Activated CD8-positive, alpha-beta T cell treated with anti-CD3 and anti-CD28 coated beads, Interleukin-2, amount 10 ng/mL, durations not matched to agents 7 days and 5 days (primary cell): ENCODE measurements at regions not wholly inside any gene's neighbourhood (a gene's known extent, or its start where the extent isn't known, plus 50 kb on each side); places are given as distances from the start of the nearest gene placed in this dataset. TPM values are rescaled to one million over a fixed set of nuclear protein-coding genes. Genes with fewer than 3 reads are reported as not detected.
A peak's percentile ranks its signal among the peaks of the same experiment; 100 is the strongest.

ENCODE experiments used
- ATAC-seq: fragments of 150-1000 bp; cut with Tn5 transposase; one replicate; pipeline ENCODE4 v1.10.0; 2021; ENCODE audit warnings: moderate library complexity
- CTCF ChIA-PET: fragments of 350-600 bp; sonication (Branson Sonifier 250); formaldehyde crosslinking; loops from one replicate; lab custom pipeline; 2021; ENCODE audit warnings: antibody characterized with exemption; lab: Charles Lee
- POLR2A ChIA-PET: fragments of 350-600 bp; sonication (Branson Sonifier 250); formaldehyde crosslinking; loops from one replicate; lab custom pipeline; 2021; ENCODE audit warnings: antibody characterized with exemption; lab: Charles Lee
- DNase-seq: peaks from one replicate; pipeline ENCODE4 v3.0.0-alpha.2; 2020
- H3K27ac Mint-ChIP-seq: one replicate; pipeline ENCODE4 v1.8.0; 2021; ENCODE audit warnings: mild to moderate bottlenecking, mixed read lengths
- H3K27me3 Mint-ChIP-seq: one replicate; pipeline ENCODE4 v1.8.0; 2021; ENCODE audit warnings: low read depth, mixed read lengths
- H3K36me3 Mint-ChIP-seq: one replicate; pipeline ENCODE4 v1.8.0; 2021; ENCODE audit warnings: low read depth, mixed read lengths
- H3K4me1 Mint-ChIP-seq: one replicate; pipeline ENCODE4 v1.8.0; 2021; ENCODE audit warnings: low read depth, mixed read lengths
- H3K4me3 Mint-ChIP-seq: one replicate; pipeline ENCODE4 v1.8.0; 2021; ENCODE audit warnings: mild to moderate bottlenecking, mixed read lengths
- H3K9me3 Mint-ChIP-seq: one replicate; pipeline ENCODE4 v1.8.0; 2022; ENCODE audit warnings: mixed read lengths; ENCODE audit not compliant: insufficient read depth
- microRNA-seq: library from miRNA; unstranded; fragments of <30 nt; microRNA quantifications from one replicate; pipeline ENCODE4 v1.2.0, GENCODE V29; 2022

GRCh38 chr10:3846736-3847135, 61.7 kb upstream of the KLF6 start:
- Mint-ChIP-seq H3K36me3 (peaks cover 2% of the 10 kb centered on the region), H3K4me1 (peaks cover 15% of the 10 kb centered on the region), H3K27me3 (no peaks in the 10 kb centered on the region), H3K4me3 (no peak overlapping the region), H3K27ac (no peak overlapping the region), H3K9me3 (peaks cover 4% of the 10 kb centered on the region)
- no peak for DNase-seq
- CTCF ChIA-PET: no interaction called here
- no peak for ATAC-seq
- POLR2A ChIA-PET: interaction anchor here (1.7 kb wide), 1 partner anchor 62 kb away, joined by 7 read pairs; the partner anchor contains the start of gene KLF6

GRCh38 chr10:3844491-3845025, 59.5 kb upstream of the KLF6 start:
- H3K9me3 Mint-ChIP-seq: no peaks in the 10 kb centered on the region
- no peak overlapping the region for H3K4me3 Mint-ChIP-seq
- no peak for DNase-seq
- no peak overlapping the region for H3K27ac Mint-ChIP-seq
- H3K4me1 Mint-ChIP-seq: peaks cover 4% of the 10 kb centered on the region
- CTCF ChIA-PET: no interaction called here
- H3K36me3 Mint-ChIP-seq: no peaks in the 10 kb centered on the region
- no peaks in the 10 kb centered on the region for H3K27me3 Mint-ChIP-seq
- POLR2A ChIA-PET: no interaction called here
- no peak for ATAC-seq

- Mint-ChIP-seq H3K36me3 (no peaks in the 10 kb centered on the region), H3K27me3 (no peaks in the 10 kb centered on the region), H3K9me3 (no peaks in the 10 kb centered on the region), H3K4me1 (peaks cover 27% of the 10 kb centered on the region), H3K4me3 (no peak overlapping the region), H3K27ac (no peak overlapping the region)
- ATAC-seq (no peak), DNase-seq (no peak)
- ChIA-PET POLR2A (interaction anchor here (0.5 to 0.9 kb wide), 2 partner anchors 53 to 138 kb away, joined by 3 to 4 read pairs; partner anchors contain the start of gene KLF6), CTCF (interaction anchor here (0.5 kb wide), 1 partner anchor 276 kb away, joined by 3 read pairs; no protein-coding TSS in a partner anchor)
Measured at GRCh38 chr10:3838460-3839437, 53.7 kb upstream of the KLF6 start.

- no peaks in the 10 kb centered on the region for H3K9me3 Mint-ChIP-seq
- no peak for DNase-seq
- no peaks in the 10 kb centered on the region for H3K27me3 Mint-ChIP-seq
- no peak overlapping the region for H3K27ac Mint-ChIP-seq
- ATAC-seq: no peak
- peaks cover 30% of the 10 kb centered on the region for H3K4me1 Mint-ChIP-seq
- POLR2A ChIA-PET: interaction anchor here (0.6 to 0.9 kb wide), 2 partner anchors 52 to 714 kb away, joined by 4 read pairs; partner anchors contain the start of gene KLF6
- H3K36me3 Mint-ChIP-seq: no peaks in the 10 kb centered on the region
- no peak overlapping the region for H3K4me3 Mint-ChIP-seq
- CTCF ChIA-PET: interaction anchor here (0.5 to 1.3 kb wide), 2 partner anchors 10 to 276 kb away, joined by 3 read pairs; no protein-coding TSS in a partner anchor
Measured at GRCh38 chr10:3837647-3838459, 52.8 kb upstream of the KLF6 start.

- H3K4me1 Mint-ChIP-seq: peaks cover 45% of the 10 kb centered on the region
- H3K27ac Mint-ChIP-seq: no peak overlapping the region
- H3K36me3 Mint-ChIP-seq: no peaks in the 10 kb centered on the region
- H3K9me3 Mint-ChIP-seq: no peaks in the 10 kb centered on the region
- DNase-seq (no peak), ATAC-seq (peak; percentile 44)
- ChIA-PET POLR2A (interaction anchor here (0.7 to 3.2 kb wide), 4 partner anchors 25 to 53 kb away, joined by 4 to 25 read pairs (median 5); partner anchors contain the start of gene KLF6), CTCF (interaction anchor here (0.6 to 1.8 kb wide), 4 partner anchors 11 to 474 kb away, joined by 3 to 5 read pairs (median 3); no protein-coding TSS in a partner anchor)
- H3K4me3 Mint-ChIP-seq: no peak overlapping the region
- H3K27me3 Mint-ChIP-seq: no peaks in the 10 kb centered on the region
Measured at GRCh38 chr10:3836222-3836820, 51.3 kb upstream of the KLF6 start.

- no peak overlapping the region for H3K27ac Mint-ChIP-seq
- ATAC-seq: no peak
- no peaks in the 10 kb centered on the region for H3K9me3 Mint-ChIP-seq
- POLR2A ChIA-PET: interaction anchor here (0.7 to 3.2 kb wide), 4 partner anchors 25 to 53 kb away, joined by 4 to 25 read pairs (median 5); partner anchors contain the start of gene KLF6
- no peak overlapping the region for H3K4me3 Mint-ChIP-seq
- CTCF ChIA-PET: interaction anchor here (0.6 to 1.8 kb wide), 3 partner anchors 16 to 474 kb away, joined by 3 to 5 read pairs (median 3); no protein-coding TSS in a partner anchor
- H3K27me3 Mint-ChIP-seq: no peaks in the 10 kb centered on the region
- H3K36me3 Mint-ChIP-seq: no peaks in the 10 kb centered on the region
- peaks cover 45% of the 10 kb centered on the region for H3K4me1 Mint-ChIP-seq
- no peak for DNase-seq
Measured at GRCh38 chr10:3835770-3836169, 50.8 kb upstream of the KLF6 start.

- POLR2A ChIA-PET: interaction anchor here (3.2 kb wide), 1 partner anchor 50 kb away, joined by 25 read pairs; the partner anchor contains the start of gene KLF6
Measured at GRCh38 chr10:3834947-3835346, 49.9 kb upstream of the KLF6 start.

More at GRCh38 chr10:3834947-3835346, 49.9 kb upstream of the KLF6 start:
- H3K36me3 Mint-ChIP-seq: no peaks in the 10 kb centered on the region
- peaks cover 50% of the 10 kb centered on the region for H3K4me1 Mint-ChIP-seq
- DNase-seq (no peak), ATAC-seq (no peak)
- no peak overlapping the region for H3K27ac Mint-ChIP-seq
- no peaks in the 10 kb centered on the region for H3K27me3 Mint-ChIP-seq
- H3K4me3 Mint-ChIP-seq: no peak overlapping the region
- no peaks in the 10 kb centered on the region for H3K9me3 Mint-ChIP-seq
- CTCF ChIA-PET: no interaction called here

Small RNA genes in the stretch of these regions (microRNA-seq; reads per million reads assigned to microRNA genes)
- gene MIR6078: not detected
